ENCODE measurements at regions not wholly inside any gene's neighbourhood (a gene's known extent, or its start where the extent isn't known, plus 50 kb on each side); places are given as distances from the start of the nearest gene placed in this dataset.

DNA sequence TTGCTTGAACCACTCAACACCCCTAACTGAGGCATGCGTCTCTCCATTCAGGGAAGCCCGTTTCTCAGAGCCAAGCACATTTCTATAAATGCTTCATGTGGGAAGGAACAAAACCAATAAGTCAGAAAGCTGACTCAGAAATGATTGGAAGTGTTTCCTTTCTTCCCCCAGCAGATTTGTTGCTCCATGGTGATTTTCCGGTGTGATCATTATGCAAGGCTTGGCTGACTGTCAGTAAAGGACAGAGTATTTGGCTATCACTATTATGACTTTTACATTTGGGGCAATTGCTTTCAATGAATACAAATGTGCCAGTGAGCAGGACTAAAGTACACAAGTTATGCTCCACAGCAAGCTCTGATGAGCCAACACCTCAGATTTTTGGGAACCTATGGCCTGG, 53.3 kb upstream of the ZC3H11B start (continued):
- TF ChIP-seq, protein P1, sequence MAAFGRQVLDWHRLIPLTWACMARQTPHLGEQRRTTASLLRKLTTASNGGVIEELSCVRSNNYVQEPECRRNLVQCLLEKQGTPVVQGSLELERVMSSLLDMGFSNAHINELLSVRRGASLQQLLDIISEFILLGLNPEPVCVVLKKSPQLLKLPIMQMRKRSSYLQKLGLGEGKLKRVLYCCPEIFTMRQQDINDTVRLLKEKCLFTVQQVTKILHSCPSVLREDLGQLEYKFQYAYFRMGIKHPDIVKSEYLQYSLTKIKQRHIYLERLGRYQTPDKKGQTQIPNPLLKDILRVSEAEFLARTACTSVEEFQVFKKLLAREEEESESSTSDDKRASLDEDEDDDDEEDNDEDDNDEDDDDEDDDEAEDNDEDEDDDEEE (CRISPR knock-in tag; IDR thresholded peaks at IDR 0.05), result no peak
- TF ChIP-seq CAMTA2 (CRISPR knock-in tag; IDR thresholded peaks at IDR 0.05; ENCODE audit: borderline replicate concordance) (no peak), ZFP37 (CRISPR knock-in tag; IDR thresholded peaks at IDR 0.05; ENCODE audit: borderline replicate concordance) (no peak)
- TF ChIP-seq, protein P2, sequence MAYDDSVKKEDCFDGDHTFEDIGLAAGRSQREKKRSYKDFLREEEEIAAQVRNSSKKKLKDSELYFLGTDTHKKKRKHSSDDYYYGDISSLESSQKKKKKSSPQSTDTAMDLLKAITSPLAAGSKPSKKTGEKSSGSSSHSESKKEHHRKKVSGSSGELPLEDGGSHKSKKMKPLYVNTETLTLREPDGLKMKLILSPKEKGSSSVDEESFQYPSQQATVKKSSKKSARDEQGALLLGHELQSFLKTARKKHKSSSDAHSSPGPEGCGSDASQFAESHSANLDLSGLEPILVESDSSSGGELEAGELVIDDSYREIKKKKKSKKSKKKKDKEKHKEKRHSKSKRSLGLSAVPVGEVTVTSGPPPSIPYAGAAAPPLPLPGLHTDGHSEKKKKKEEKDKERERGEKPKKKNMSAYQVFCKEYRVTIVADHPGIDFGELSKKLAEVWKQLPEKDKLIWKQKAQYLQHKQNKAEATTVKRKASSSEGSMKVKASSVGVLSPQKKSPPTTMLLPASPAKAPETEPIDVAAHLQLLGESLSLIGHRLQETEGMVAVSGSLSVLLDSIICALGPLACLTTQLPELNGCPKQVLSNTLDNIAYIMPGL (CRISPR knock-in tag; IDR thresholded peaks at IDR 0.05; ENCODE audit: borderline replicate concordance in 1 of 2, low read depth in 1 of 2), result no peak

DNA sequence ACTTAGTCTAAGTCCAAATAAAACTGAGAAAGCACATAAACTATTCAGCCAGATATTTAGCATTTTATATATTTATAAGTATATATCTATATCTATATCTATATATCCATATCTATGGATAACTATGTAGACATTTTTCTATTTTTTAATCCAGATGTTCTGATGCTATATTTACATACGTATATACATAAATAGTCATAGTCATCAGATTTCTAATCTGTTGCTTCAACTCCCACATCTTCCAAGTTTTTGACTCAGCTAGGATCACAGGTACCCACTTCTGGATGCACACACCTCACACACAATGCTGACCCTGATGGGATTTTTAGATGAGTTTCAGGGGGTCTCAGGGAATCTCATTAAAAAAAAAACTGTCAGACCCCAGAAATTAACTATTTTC, 52.2 kb upstream of the ZC3H11B start:
- ATAC-seq, result no peak
- ChIA-PET POLR2A (no interaction called here), CTCF (ENCODE audit: low intra/inter-chr PET ratio, low total read pairs) (no interaction called here)
- H3K9ac ChIP-seq (ENCODE audit: insufficient read depth, low read depth, low read length), result no peak overlapping the region
- no peak for DNase-seq (ENCODE audit: low spot score)
- no peak overlapping the region for H3K4me2 ChIP-seq (ENCODE audit: low read depth, low read length)
- intact Hi-C loops (cut with micrococcal nuclease; ENCODE audit: unreplicated experiment), result loop anchor here (10.0 kb wide), 1 partner anchor 150 kb away; no protein-coding TSS in a partner anchor
- no peak for FAIRE-seq
- no peak overlapping the region for H2AFZ ChIP-seq (ENCODE audit: low read length)
- H3K36me3 ChIP-seq (replicated peaks in 1 of 2; ENCODE audit: control insufficient read depth in 1 of 2, insufficient read depth in 2 of 2, low read length in 2 of 2), result no peaks in the 10 kb centered on the region
- no peaks in the 10 kb centered on the region for H3K79me2 ChIP-seq (ENCODE audit: insufficient read depth, low read length)
- no peaks in the 10 kb centered on the region for H4K20me1 ChIP-seq (ENCODE audit: insufficient read depth, low read length)
- TF ChIP-seq MAFK (conservative IDR thresholded peaks at IDR 0.05 in 1 of 2, IDR thresholded peaks at IDR 0.05 in 1 of 2; ENCODE audit: low read length in 2 of 2) (peak in 1 of 2 experiments; percentile 65; a peak in 3 of 4 replicates), ZKSCAN5 (CRISPR knock-in tag; IDR thresholded peaks at IDR 0.05) (no peak), NFKBIZ (CRISPR knock-in tag; IDR thresholded peaks at IDR 0.05) (no peak), MAFF (IDR thresholded peaks at IDR 0.05; ENCODE audit: low read depth, low read length) (0 out of 2 replicates have a peak, but pooled peaks have one; percentile 10), PHF20 (CRISPR knock-in tag; IDR thresholded peaks at IDR 0.05) (no peak), CBFB (CRISPR knock-in tag; IDR thresholded peaks at IDR 0.05) (no peak), KLF16 (CRISPR knock-in tag; IDR thresholded peaks at IDR 0.05) (no peak), NR2F6 (IDR thresholded peaks at IDR 0.05) (no peak), NR2F6 (CRISPR knock-in tag; IDR thresholded peaks at IDR 0.05) (no peak), ZNF7 (CRISPR knock-in tag; IDR thresholded peaks at IDR 0.05) (no peak)
- TF ChIP-seq, protein P3, sequence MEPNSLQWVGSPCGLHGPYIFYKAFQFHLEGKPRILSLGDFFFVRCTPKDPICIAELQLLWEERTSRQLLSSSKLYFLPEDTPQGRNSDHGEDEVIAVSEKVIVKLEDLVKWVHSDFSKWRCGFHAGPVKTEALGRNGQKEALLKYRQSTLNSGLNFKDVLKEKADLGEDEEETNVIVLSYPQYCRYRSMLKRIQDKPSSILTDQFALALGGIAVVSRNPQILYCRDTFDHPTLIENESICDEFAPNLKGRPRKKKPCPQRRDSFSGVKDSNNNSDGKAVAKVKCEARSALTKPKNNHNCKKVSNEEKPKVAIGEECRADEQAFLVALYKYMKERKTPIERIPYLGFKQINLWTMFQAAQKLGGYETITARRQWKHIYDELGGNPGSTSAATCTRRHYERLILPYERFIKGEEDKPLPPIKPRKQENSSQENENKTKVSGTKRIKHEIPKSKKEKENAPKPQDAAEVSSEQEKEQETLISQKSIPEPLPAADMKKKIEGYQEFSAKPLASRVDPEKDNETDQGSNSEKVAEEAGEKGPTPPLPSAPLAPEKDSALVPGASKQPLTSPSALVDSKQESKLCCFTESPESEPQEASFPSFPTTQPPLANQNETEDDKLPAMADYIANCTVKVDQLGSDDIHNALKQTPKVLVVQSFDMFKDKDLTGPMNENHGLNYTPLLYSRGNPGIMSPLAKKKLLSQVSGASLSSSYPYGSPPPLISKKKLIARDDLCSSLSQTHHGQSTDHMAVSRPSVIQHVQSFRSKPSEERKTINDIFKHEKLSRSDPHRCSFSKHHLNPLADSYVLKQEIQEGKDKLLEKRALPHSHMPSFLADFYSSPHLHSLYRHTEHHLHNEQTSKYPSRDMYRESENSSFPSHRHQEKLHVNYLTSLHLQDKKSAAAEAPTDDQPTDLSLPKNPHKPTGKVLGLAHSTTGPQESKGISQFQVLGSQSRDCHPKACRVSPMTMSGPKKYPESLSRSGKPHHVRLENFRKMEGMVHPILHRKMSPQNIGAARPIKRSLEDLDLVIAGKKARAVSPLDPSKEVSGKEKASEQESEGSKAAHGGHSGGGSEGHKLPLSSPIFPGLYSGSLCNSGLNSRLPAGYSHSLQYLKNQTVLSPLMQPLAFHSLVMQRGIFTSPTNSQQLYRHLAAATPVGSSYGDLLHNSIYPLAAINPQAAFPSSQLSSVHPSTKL (CRISPR knock-in tag; IDR thresholded peaks at IDR 0.05), result no peak
- BruUV-seq (replicated peaks), result no TSS peak
- in situ Hi-C loops (cut with HindIII; ENCODE audit: extremely low pct_ligation_motif_present, low pct_unique_long_range_greater_than_20kb), result no loop called here
- no peak overlapping the region for H3K4me3 ChIP-seq (replicated peaks in 1 of 3; ENCODE audit: insufficient read depth in 1 of 3, low read depth in 2 of 3, low read length in 3 of 3)
- no peaks in the 10 kb centered on the region for H3K9me3 ChIP-seq (ENCODE audit: low read length)
- no peaks in the 10 kb centered on the region for H3K27me3 ChIP-seq (ENCODE audit: control insufficient read depth in 1 of 2, insufficient read depth in 2 of 2, low read length in 2 of 2)
- peaks cover 21% of the 10 kb centered on the region for H3K4me1 ChIP-seq (ENCODE audit: insufficient read depth, low read length)
- no peak overlapping the region for H3K27ac ChIP-seq (ENCODE audit: extremely low read length, insufficient read depth, low read length)
- WGBS (ENCODE audit: low lambda C conversion rate), result 54% methylated on average over 1 of the region's 1 CpG

All from HepG2 (cell line).